SU-DHL-6 (cell line): ENCODE measurements at regions not wholly inside any gene's neighbourhood (a gene's known extent, or its start where the extent isn't known, plus 50 kb on each side); places are given as distances from the start of the nearest gene placed in this dataset.

ENCODE experiments used
- EZH2phosphoT487 ChIP-seq: fragments of 200-600 bp; sonication (generic), shearing (Covaris generic); conservative IDR thresholded peaks from 2 replicates; pipeline ENCODE4 v1.6.1; 2018; ENCODE audit warnings: mild to moderate bottlenecking, antibody characterized with exemption, low read length, moderate library complexity, mixed read lengths
- TF ChIP-seq, protein P1 (sequence below): fragments of 200-600 bp; sonication (generic); IDR thresholded peaks from one replicate; pipeline ENCODE4 v1.5.1; 2017; ENCODE audit warnings: antibody characterized with exemption, mild to moderate bottlenecking, low read length, moderate library complexity; ENCODE audit not compliant: insufficient read depth, poor library complexity, severe bottlenecking

DNA sequence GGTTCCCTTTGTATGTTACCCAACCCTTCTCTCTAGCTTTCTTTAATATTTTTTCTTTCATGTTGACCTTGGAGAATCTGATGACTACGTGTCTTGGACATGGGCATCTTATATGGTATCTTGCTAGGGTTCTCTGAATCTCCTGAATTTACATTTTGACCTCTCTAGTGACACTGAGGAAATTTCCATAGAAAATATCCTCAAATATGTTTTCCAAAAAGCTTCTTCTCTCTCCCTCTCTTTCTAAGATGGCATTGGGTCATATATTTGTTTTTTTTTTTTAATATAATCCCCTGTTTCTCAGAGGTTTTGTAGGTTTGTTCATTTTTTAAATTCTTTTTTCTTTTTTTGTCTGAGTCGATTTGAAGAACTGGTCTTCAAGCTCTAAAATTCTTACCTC is 184.0 kb upstream of the TMC3 start:
- TF ChIP-seq, protein P1, sequence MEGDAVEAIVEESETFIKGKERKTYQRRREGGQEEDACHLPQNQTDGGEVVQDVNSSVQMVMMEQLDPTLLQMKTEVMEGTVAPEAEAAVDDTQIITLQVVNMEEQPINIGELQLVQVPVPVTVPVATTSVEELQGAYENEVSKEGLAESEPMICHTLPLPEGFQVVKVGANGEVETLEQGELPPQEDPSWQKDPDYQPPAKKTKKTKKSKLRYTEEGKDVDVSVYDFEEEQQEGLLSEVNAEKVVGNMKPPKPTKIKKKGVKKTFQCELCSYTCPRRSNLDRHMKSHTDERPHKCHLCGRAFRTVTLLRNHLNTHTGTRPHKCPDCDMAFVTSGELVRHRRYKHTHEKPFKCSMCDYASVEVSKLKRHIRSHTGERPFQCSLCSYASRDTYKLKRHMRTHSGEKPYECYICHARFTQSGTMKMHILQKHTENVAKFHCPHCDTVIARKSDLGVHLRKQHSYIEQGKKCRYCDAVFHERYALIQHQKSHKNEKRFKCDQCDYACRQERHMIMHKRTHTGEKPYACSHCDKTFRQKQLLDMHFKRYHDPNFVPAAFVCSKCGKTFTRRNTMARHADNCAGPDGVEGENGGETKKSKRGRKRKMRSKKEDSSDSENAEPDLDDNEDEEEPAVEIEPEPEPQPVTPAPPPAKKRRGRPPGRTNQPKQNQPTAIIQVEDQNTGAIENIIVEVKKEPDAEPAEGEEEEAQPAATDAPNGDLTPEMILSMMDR, result no peak
- no peak for TF ChIP-seq EZH2phosphoT487
